GM12892 (cell line): ENCODE measurements at regions not wholly inside any gene's neighbourhood (a gene's known extent, or its start where the extent isn't known, plus 50 kb on each side); places are given as distances from the start of the nearest gene placed in this dataset.

ENCODE experiments used
- POLR2A ChIP-seq: IDR thresholded peaks from 2 replicates; pipeline ENCODE4 v1.6.1; 2011; ENCODE audit warnings: low read depth, low read length, control low read depth
- POLR2AphosphoS5 ChIP-seq: IDR thresholded peaks from 2 replicates; pipeline ENCODE4 v1.6.1; 2011; ENCODE audit warnings: low read depth, low read length, control low read depth

DNA sequence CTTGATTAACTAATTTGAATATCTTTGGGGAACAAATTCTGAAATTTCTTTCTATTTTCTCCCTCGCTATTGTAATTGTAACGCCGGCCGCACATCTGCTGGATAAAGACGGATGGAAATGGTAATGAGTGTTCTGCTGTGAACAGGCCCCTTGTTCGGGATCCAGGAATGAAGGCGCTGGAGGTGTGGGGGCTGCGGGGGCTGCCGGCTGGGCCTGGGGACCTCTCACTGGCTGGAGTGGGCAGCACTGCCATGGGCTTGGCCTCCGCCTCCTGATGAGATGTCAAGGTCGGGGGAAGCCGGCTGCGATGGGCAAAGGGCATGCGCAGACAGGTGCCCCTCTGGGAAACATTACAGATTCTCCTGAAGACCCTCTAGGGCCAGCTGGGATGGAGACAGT is 175.4 kb downstream of the PHETA1 start:
- TF ChIP-seq POLR2A, result no peak
- no peak for TF ChIP-seq POLR2AphosphoS5
